Ascending aorta (tissue), 2 donors: ENCODE measurements at regions not wholly inside any gene's neighbourhood (a gene's known extent, or its start where the extent isn't known, plus 50 kb on each side); places are given as distances from the start of the nearest gene placed in this dataset.

ENCODE experiments used
- DNase-seq, 2 donors: peaks; one replicate each; pipeline ENCODE4 v3.0.0-alpha.2; 2019; ENCODE audit warnings: low spot score in 2 of 2
- H3K27ac ChIP-seq, 2 donors: fragments of 200-600 bp; sonication (generic); one replicate each; pipeline ENCODE4 v1.5.1; 2016 to 2017; ENCODE audit warnings: mild to moderate bottlenecking in 1 of 2
- H3K27me3 ChIP-seq: fragments of 200-600 bp; sonication (generic); one replicate; pipeline ENCODE4 v1.5.1; 2017
- H3K36me3 ChIP-seq, 2 donors: fragments of 200-600 bp; sonication (generic); one replicate each; pipeline ENCODE4 v1.5.1; 2016
- H3K4me1 ChIP-seq, 2 donors: fragments of 200-600 bp; sonication (generic); one replicate each; pipeline ENCODE4 v1.5.1; 2016 to 2017; ENCODE audit warnings: mild to moderate bottlenecking in 1 of 2
- H3K4me3 ChIP-seq, 2 donors: fragments of 200-600 bp; sonication (generic); one replicate each; pipeline ENCODE4 v1.5.1; 2016 to 2017; ENCODE audit warnings: mild to moderate bottlenecking in 1 of 2
- H3K9me3 ChIP-seq, 2 donors: fragments of 200-600 bp; sonication (generic); one replicate each; pipeline ENCODE4 v1.5.1; 2016
- CTCF ChIP-seq, 3 experiments: fragments of 200-600 bp in 2 of 3; fragments of 450-650 bp in 1 of 3; sonication (generic) in 2 of 3; IDR thresholded peaks; one replicate each; pipeline ENCODE4 v1.5.1; 2016 to 2019; ENCODE audit warnings: antibody characterized with exemption in 3 of 3, mild to moderate bottlenecking in 1 of 3, moderate library complexity in 1 of 3
- intact Hi-C: fragments of 100-400 bp; cut with DNase I; formaldehyde crosslinking; loops from one replicate; pipeline ENCODE4 v1.15.1; 2023

GRCh38 chr3:88621586-88621985 is 471.8 kb downstream of the C3orf38 start:
- Histone ChIP-seq H3K27me3 (no peaks in the 10 kb centered on the region), H3K36me3 (no peaks in the 10 kb centered on the region), H3K4me3 (no peak overlapping the region), H3K27ac (no peak overlapping the region), H3K9me3 (no peaks in the 10 kb centered on the region), H3K4me1 (no peaks in the 10 kb centered on the region)
- TF ChIP-seq CTCF (IDR thresholded peaks at IDR 0.05), result no peak
- DNase-seq, result no peak
- intact Hi-C loops, result no loop called here

GRCh38 chr3:88623709-88624108 is 473.9 kb downstream of the C3orf38 start:
- Histone ChIP-seq H3K4me1 (no peaks in the 10 kb centered on the region), H3K9me3 (no peaks in the 10 kb centered on the region), H3K4me3 (no peak overlapping the region), H3K27me3 (no peaks in the 10 kb centered on the region), H3K36me3 (no peaks in the 10 kb centered on the region), H3K27ac (no peak overlapping the region)
- DNase-seq, result no peak
- intact Hi-C loops, result no loop called here
- TF ChIP-seq CTCF (IDR thresholded peaks at IDR 0.05), result no peak

GRCh38 chr3:88626456-88627120 is 476.8 kb downstream of the C3orf38 start:
- no peaks in the 10 kb centered on the region for H3K4me1 ChIP-seq
- H3K27ac ChIP-seq, result no peak overlapping the region
- H3K4me3 ChIP-seq, result no peak overlapping the region
- H3K9me3 ChIP-seq, result no peaks in the 10 kb centered on the region
- no peak for DNase-seq
- no peaks in the 10 kb centered on the region for H3K36me3 ChIP-seq
- TF ChIP-seq CTCF (IDR thresholded peaks at IDR 0.05), result no peak
- H3K27me3 ChIP-seq, result no peaks in the 10 kb centered on the region
- intact Hi-C loops, result no loop called here

GRCh38 chr3:88628901-88629300 is 478.5 kb upstream of the EPHA3 start:
- Histone ChIP-seq H3K27ac (no peak overlapping the region), H3K27me3 (no peaks in the 10 kb centered on the region), H3K4me3 (no peak overlapping the region), H3K36me3 (no peaks in the 10 kb centered on the region), H3K4me1 (no peaks in the 10 kb centered on the region), H3K9me3 (no peaks in the 10 kb centered on the region)
- no peak for DNase-seq
- intact Hi-C loops, result no loop called here
- no peak for TF ChIP-seq CTCF (IDR thresholded peaks at IDR 0.05)

GRCh38 chr3:88632226-88632625 is 475.2 kb upstream of the EPHA3 start:
- no peaks in the 10 kb centered on the region for H3K27me3 ChIP-seq
- no peaks in the 10 kb centered on the region for H3K36me3 ChIP-seq
- no peaks in the 10 kb centered on the region for H3K4me1 ChIP-seq
- TF ChIP-seq CTCF (IDR thresholded peaks at IDR 0.05), result no peak
- no peak overlapping the region for H3K4me3 ChIP-seq
- H3K9me3 ChIP-seq, result no peaks in the 10 kb centered on the region
- DNase-seq, result no peak
- intact Hi-C loops, result no loop called here
- no peak overlapping the region for H3K27ac ChIP-seq

GRCh38 chr3:88640581-88640980 is 466.8 kb upstream of the EPHA3 start:
- DNase-seq, result no peak
- Histone ChIP-seq H3K4me3 (no peak overlapping the region), H3K27me3 (no peaks in the 10 kb centered on the region), H3K4me1 (no peaks in the 10 kb centered on the region), H3K9me3 (no peaks in the 10 kb centered on the region), H3K36me3 (no peaks in the 10 kb centered on the region), H3K27ac (no peak overlapping the region)
- intact Hi-C loops, result no loop called here
- TF ChIP-seq CTCF (IDR thresholded peaks at IDR 0.05), result no peak
